H7 (cell line): ENCODE measurements at regions not wholly inside any gene's neighbourhood (a gene's known extent, or its start where the extent isn't known, plus 50 kb on each side); places are given as distances from the start of the nearest gene placed in this dataset.

Experiments used
- DNase-seq: peaks from one replicate; pipeline ENCODE4 v3.0.0; 2012
- H3K27me3 ChIP-seq: 2 replicates; pipeline ENCODE4 v1.6.0; 2011; ENCODE audit warnings: mild to moderate bottlenecking, low read length; ENCODE audit not compliant: control insufficient read depth, insufficient read depth
- H3K36me3 ChIP-seq: replicated peaks from 2 replicates; pipeline ENCODE4 v1.5.1; 2011; ENCODE audit warnings: low read length; ENCODE audit not compliant: control insufficient read depth, insufficient read depth
- H3K4me3 ChIP-seq: 2 replicates; pipeline ENCODE4 v1.5.1; 2011; ENCODE audit warnings: low read depth, mild to moderate bottlenecking, control low read depth, low read length, moderate library complexity; ENCODE audit not compliant: insufficient read depth

GRCh38 chr4:31045724-31046318 is 325.7 kb downstream of the PCDH7 start:
- DNase-seq, result no peak
- Histone ChIP-seq H3K4me3 (no peak overlapping the region), H3K36me3 (no peaks in the 10 kb centered on the region), H3K27me3 (no peaks in the 10 kb centered on the region)

DNA sequence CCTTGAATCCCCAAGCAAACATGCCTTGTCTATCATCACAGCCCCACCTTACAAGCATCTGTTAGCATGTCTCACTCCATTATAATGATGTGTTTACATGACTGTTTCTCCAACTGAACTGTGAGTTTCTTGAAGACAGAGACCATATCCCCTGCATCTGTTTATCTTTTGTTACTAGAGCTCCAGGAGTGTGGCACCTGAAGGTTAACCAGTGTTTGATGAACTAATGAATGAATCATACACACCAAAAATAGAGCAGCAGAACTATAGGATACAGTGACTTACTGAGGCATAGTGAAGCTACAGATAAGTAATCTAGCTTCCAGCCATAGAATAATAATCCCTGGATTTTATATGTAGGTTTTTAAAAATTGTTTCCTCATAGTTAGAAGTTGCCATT is 331.0 kb downstream of the PCDH7 start:
- H3K27me3 ChIP-seq, result no peaks in the 10 kb centered on the region
- no peaks in the 10 kb centered on the region for H3K36me3 ChIP-seq
- DNase-seq, result no peak
- no peak overlapping the region for H3K4me3 ChIP-seq

DNA sequence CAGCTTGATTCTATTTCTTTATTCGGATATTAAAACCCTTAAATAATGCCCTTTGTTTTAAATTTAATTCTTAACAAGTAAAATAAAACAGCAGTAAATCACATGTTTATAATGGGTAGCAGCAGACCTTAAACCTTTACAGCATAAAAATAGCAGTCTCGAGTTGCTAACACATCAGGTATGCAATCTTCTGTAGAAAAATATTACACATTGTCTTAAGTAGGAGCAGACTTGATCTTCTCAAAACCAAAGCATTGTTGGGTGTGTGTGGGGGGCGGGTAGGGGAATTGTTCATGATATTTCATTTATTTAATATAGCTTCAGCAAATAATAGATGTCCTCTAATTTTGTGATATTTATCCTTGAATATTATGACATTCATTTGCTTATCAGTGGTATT is 331.4 kb downstream of the PCDH7 start:
- Histone ChIP-seq H3K36me3 (no peaks in the 10 kb centered on the region), H3K4me3 (no peak overlapping the region), H3K27me3 (no peaks in the 10 kb centered on the region)
- no peak for DNase-seq

GRCh38 chr4:31052519-31052918 is 332.4 kb downstream of the PCDH7 start:
- Histone ChIP-seq H3K36me3 (no peaks in the 10 kb centered on the region), H3K27me3 (no peaks in the 10 kb centered on the region), H3K4me3 (no peak overlapping the region)
- no peak for DNase-seq

DNA sequence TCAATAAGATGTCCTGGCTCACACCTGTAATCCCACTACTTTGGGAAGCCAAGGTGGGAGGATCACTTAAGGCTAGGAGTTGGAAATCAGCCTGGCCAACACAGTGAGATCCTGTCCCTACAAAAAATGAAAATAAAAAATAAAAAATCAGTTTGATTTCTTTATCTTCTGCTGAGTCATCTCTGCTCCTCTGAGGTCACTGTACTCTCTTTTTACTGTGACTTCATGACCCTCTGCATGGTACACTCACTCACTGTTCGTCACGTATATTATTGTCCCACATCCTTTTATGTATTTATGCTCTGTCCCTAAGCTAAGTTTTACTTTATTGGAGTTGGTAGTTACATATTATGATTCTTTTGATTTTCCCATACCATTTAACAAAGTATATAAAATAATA is 333.3 kb downstream of the PCDH7 start:
- no peak for DNase-seq
- H3K36me3 ChIP-seq, result no peaks in the 10 kb centered on the region

GRCh38 chr4:31054295-31054694 is 334.1 kb downstream of the PCDH7 start:
- Histone ChIP-seq H3K36me3 (no peaks in the 10 kb centered on the region), H3K4me3 (no peak overlapping the region), H3K27me3 (no peaks in the 10 kb centered on the region)
- DNase-seq, result no peak

More for the DNA sequence above, 333.3 kb downstream of the PCDH7 start:
- Histone ChIP-seq H3K4me3 (no peak overlapping the region), H3K27me3 (no peaks in the 10 kb centered on the region)

GRCh38 chr4:31058656-31059055 is 338.5 kb downstream of the PCDH7 start:
- H3K4me3 ChIP-seq, result no peak overlapping the region
- DNase-seq, result no peak
- no peaks in the 10 kb centered on the region for H3K27me3 ChIP-seq
- no peaks in the 10 kb centered on the region for H3K36me3 ChIP-seq

- H3K36me3 ChIP-seq, result no peaks in the 10 kb centered on the region
- DNase-seq, result no peak
- no peak overlapping the region for H3K4me3 ChIP-seq
- H3K27me3 ChIP-seq, result no peaks in the 10 kb centered on the region
Measured at GRCh38 chr4:31059753-31060522, 339.8 kb downstream of the PCDH7 start.

DNA sequence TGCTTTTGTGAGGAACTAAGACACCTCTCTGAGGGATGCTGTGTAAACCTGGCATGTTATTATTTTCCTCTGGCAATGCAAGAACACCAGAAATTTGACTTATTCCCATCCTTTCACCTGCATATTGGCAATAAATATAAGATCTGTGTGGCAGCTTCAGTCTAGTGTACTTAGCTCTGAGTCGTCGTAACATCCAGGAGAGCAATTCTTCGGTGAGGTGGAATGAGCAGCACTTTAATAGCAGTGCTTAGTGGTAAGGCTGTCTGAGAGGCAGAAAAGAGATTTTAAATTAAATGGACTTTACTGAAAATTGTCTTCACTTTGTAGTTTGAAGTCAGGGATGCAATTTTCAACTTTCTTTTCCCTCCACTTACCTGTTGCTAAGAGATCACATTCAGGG is 344.9 kb downstream of the PCDH7 start:
- H3K4me3 ChIP-seq, result no peak overlapping the region
- no peaks in the 10 kb centered on the region for H3K36me3 ChIP-seq
- DNase-seq, result no peak
- H3K27me3 ChIP-seq, result no peaks in the 10 kb centered on the region

DNA sequence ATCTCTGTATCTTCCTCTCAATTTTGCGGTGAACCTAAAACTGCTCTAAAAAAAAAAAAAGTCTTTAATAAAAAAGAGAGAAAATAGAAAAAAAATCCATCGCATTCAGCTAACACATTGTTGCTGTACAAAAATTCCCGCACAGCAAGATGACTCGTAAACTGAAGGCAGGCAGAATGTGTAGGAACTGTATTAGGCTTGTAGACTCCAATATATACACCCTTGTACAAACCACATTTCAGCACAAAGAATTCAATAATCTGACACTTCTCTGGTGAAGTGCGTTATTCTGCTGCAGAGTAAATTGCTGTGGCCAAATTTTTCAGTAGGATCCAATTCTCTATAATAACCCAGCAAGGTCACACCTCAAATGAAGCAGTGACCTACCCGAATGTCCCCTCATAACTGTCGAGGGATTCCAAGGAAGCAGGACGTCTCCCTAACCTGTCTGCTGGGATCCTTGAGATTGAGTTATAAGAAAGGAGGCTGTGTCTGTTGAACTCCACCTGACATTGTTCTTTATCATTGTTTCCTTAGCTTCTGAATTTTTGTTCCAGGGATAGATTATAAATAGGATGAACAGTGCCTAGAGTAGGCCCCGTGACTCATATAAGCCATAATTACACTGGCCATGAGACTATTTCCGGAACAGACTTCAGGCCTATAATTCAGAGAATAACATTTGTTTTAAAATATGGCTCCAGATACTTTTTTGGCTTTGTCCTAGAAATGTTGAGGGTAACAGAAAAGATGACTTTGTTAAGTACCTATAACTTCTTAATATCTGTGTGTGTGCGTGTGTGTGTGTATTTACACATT is 348.3 kb downstream of the PCDH7 start:
- DNase-seq, result no peak
- no peaks in the 10 kb centered on the region for H3K36me3 ChIP-seq

DNA sequence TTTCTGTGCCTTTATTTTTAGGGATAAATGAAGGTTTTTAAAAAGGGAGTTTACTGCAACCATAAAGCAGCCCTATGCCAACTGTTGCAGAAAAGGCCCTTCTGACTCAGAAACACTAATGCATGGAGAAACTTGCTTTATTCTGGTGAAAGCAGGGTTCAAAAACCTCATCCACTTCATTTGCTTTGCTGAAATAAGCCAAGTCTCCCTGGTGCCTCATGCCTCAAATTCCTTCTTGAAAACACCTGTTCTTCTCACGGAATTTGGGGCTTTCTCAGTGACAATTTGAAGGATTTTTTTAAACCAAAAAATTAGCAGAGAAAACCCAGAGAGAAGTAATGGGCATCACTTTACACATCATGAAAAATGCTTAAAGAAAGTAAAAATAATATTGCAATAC is 349.0 kb downstream of the PCDH7 start:
- Histone ChIP-seq H3K4me3 (no peak overlapping the region), H3K36me3 (no peaks in the 10 kb centered on the region), H3K27me3 (no peaks in the 10 kb centered on the region)
- no peak for DNase-seq

More for the DNA sequence above, 348.3 kb downstream of the PCDH7 start:
- Histone ChIP-seq H3K4me3 (no peak overlapping the region), H3K27me3 (no peaks in the 10 kb centered on the region)

- Histone ChIP-seq H3K36me3 (no peaks in the 10 kb centered on the region), H3K4me3 (no peak overlapping the region), H3K27me3 (no peaks in the 10 kb centered on the region)
- DNase-seq, result no peak
Measured at GRCh38 chr4:31071508-31072486, 351.6 kb downstream of the PCDH7 start.

GRCh38 chr4:31075969-31076368 is 355.8 kb downstream of the PCDH7 start:
- Histone ChIP-seq H3K27me3 (no peaks in the 10 kb centered on the region), H3K4me3 (no peak overlapping the region), H3K36me3 (no peaks in the 10 kb centered on the region)
- DNase-seq, result no peak

DNA sequence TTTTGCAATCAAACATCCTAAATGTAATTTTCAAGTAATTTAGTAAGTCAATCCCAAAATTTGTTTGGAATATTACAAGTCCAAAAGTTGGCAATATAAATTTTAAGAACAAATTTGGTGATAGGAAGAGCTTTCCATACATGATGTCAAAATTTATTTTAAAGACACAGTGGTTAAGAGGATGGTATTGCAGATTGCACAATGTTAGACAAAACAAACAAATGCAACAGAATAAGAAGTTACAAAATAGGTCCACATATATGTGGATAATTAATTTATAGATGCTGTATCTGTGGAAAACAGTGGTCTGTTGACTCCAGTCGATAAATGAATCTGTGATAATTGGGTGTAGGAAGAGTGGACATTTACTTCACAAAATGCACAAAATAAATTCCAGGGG is 358.5 kb downstream of the PCDH7 start:
- no peak overlapping the region for H3K4me3 ChIP-seq
- H3K27me3 ChIP-seq, result no peaks in the 10 kb centered on the region
- no peak for DNase-seq
- H3K36me3 ChIP-seq, result no peaks in the 10 kb centered on the region
